Calu3 (cell line): ENCODE measurements at regions not wholly inside any gene's neighbourhood (a gene's known extent, or its start where the extent isn't known, plus 50 kb on each side); places are given as distances from the start of the nearest gene placed in this dataset.

ENCODE experiments used
- BruUV-seq: library from RNA; stranded (reverse); fragments of 400-500 nt; replicated peaks from 2 replicates; lab custom pipeline; 2021; lab: Mats Ljungman, UMichigan
- CTCF ChIA-PET: fragments of 300-600 bp; sonication (Branson Sonifier 250); formaldehyde crosslinking; loops from one replicate; lab custom pipeline; 2022; ENCODE audit warnings: antibody characterized with exemption; lab: Charles Lee
- DNase-seq: peaks from one replicate; pipeline ENCODE4 v3.0.0; 2022
- H3K27ac Mint-ChIP-seq: one replicate; pipeline ENCODE4 v1.8.0; 2022; ENCODE audit warnings: mixed read lengths; ENCODE audit not compliant: unreplicated experiment
- H3K27me3 Mint-ChIP-seq: one replicate; pipeline ENCODE4 v1.8.0; 2022; ENCODE audit warnings: mixed read lengths; ENCODE audit not compliant: unreplicated experiment
- H3K36me3 Mint-ChIP-seq: one replicate; pipeline ENCODE4 v1.8.0; 2022; ENCODE audit warnings: mild to moderate bottlenecking, moderate library complexity, mixed read lengths; ENCODE audit not compliant: insufficient read depth, unreplicated experiment
- H3K4me1 Mint-ChIP-seq: one replicate; pipeline ENCODE4 v1.8.0; 2022; ENCODE audit warnings: mild to moderate bottlenecking, low read depth, mixed read lengths; ENCODE audit not compliant: unreplicated experiment
- H3K4me3 Mint-ChIP-seq: one replicate; pipeline ENCODE4 v1.8.0; 2022; ENCODE audit warnings: mild to moderate bottlenecking, low read depth, moderate library complexity, mixed read lengths; ENCODE audit not compliant: unreplicated experiment
- H3K9me3 Mint-ChIP-seq: one replicate; pipeline ENCODE4 v1.8.0; 2022; ENCODE audit warnings: low read depth, mixed read lengths; ENCODE audit not compliant: unreplicated experiment
- CTCF ChIP-seq: fragments of 200-600 bp; IDR thresholded peaks from one replicate; pipeline ENCODE4 v1.8.0; 2022; ENCODE audit warnings: antibody characterized with exemption; ENCODE audit not compliant: unreplicated experiment
- intact Hi-C: fragments of 100-400 bp; cut with micrococcal nuclease; formaldehyde crosslinking; loops from one replicate; pipeline ENCODE4 v1.10.0; 2022; ENCODE audit not compliant: unreplicated experiment

- H3K27me3 Mint-ChIP-seq: no peaks in the 10 kb centered on the region
- H3K4me3 Mint-ChIP-seq: no peak overlapping the region
- BruUV-seq: no TSS peak
- DNase-seq: no peak
- H3K36me3 Mint-ChIP-seq: no peaks in the 10 kb centered on the region
- no peak for TF ChIP-seq CTCF
- CTCF ChIA-PET: no interaction called here
- peak overlapping the region; percentile 45 for H3K27ac Mint-ChIP-seq
- intact Hi-C loops: no loop called here
- H3K4me1 Mint-ChIP-seq: peaks cover 13% of the 10 kb centered on the region
- no peaks in the 10 kb centered on the region for H3K9me3 Mint-ChIP-seq
Observed at GRCh38 chr6:74932232-74932888, 273.5 kb downstream of the COL12A1 start.

- Mint-ChIP-seq H3K4me3 (no peak overlapping the region), H3K27me3 (no peaks in the 10 kb centered on the region), H3K27ac (no peak overlapping the region), H3K9me3 (no peaks in the 10 kb centered on the region), H3K4me1 (peaks cover 13% of the 10 kb centered on the region), H3K36me3 (no peaks in the 10 kb centered on the region)
- no peak for DNase-seq
- no peak for TF ChIP-seq CTCF
- CTCF ChIA-PET: no interaction called here
- BruUV-seq: no TSS peak
- intact Hi-C loops: no loop called here
Observed at GRCh38 chr6:74931558-74931957, 274.3 kb downstream of the COL12A1 start.

- Mint-ChIP-seq H3K27ac (no peak overlapping the region), H3K4me3 (no peak overlapping the region), H3K36me3 (no peaks in the 10 kb centered on the region), H3K4me1 (peaks cover 13% of the 10 kb centered on the region), H3K9me3 (no peaks in the 10 kb centered on the region), H3K27me3 (no peaks in the 10 kb centered on the region)
- BruUV-seq: no TSS peak
- no peak for DNase-seq
- no peak for TF ChIP-seq CTCF
- intact Hi-C loops: no loop called here
- CTCF ChIA-PET: no interaction called here
Observed at GRCh38 chr6:74928203-74928602, 277.6 kb downstream of the COL12A1 start.

GRCh38 chr6:74927299-74927698 is 278.6 kb downstream of the COL12A1 start:
- H3K9me3 Mint-ChIP-seq: no peaks in the 10 kb centered on the region
- H3K27me3 Mint-ChIP-seq: no peaks in the 10 kb centered on the region
- BruUV-seq: no TSS peak
- TF ChIP-seq CTCF: no peak
- no peaks in the 10 kb centered on the region for H3K36me3 Mint-ChIP-seq
- DNase-seq: no peak
- intact Hi-C loops: no loop called here
- peaks cover 8% of the 10 kb centered on the region for H3K4me1 Mint-ChIP-seq
- no peak overlapping the region for H3K4me3 Mint-ChIP-seq
- CTCF ChIA-PET: no interaction called here
- H3K27ac Mint-ChIP-seq: no peak overlapping the region
